Bronchial epithelial cell (primary cell): ENCODE measurements at regions not wholly inside any gene's neighbourhood (a gene's known extent, or its start where the extent isn't known, plus 50 kb on each side); places are given as distances from the start of the nearest gene placed in this dataset.

Experiments
- DNase-seq: peaks from one replicate; pipeline ENCODE4 v3.0.0-alpha.2; 2010; ENCODE audit warnings: low read depth
- FAIRE-seq: peaks from 2 replicates; lab custom pipeline; 2011; peaks lifted over from hg19 to GRCh38; lab: Jason Lieb, UNC
- H3K27me3 ChIP-seq: 2 replicates; pipeline ENCODE4 v1.5.1; 2011; ENCODE audit warnings: low read length; ENCODE audit not compliant: control insufficient read depth, insufficient read depth
- H3K36me3 ChIP-seq: 2 replicates; pipeline ENCODE4 v1.5.1; 2011; ENCODE audit warnings: low read length; ENCODE audit not compliant: control insufficient read depth, insufficient read depth
- H3K4me3 ChIP-seq: 2 replicates; pipeline ENCODE4 v1.5.1; 2011; ENCODE audit warnings: mild to moderate bottlenecking, low read depth, low read length, control low read depth
- TF ChIP-seq, protein P1 (sequence below): IDR thresholded peaks from 2 replicates; pipeline ENCODE4 v1.5.1; 2011; ENCODE audit warnings: mild to moderate bottlenecking, moderate library complexity, low read length, control low read depth, inconsistent platforms; ENCODE audit not compliant: insufficient read depth, severe bottlenecking

- H3K27me3 ChIP-seq = no peaks in the 10 kb centered on the region
- no peak overlapping the region for H3K4me3 ChIP-seq
- no peaks in the 10 kb centered on the region for H3K36me3 ChIP-seq
- FAIRE-seq = no peak
- TF ChIP-seq, protein P1, sequence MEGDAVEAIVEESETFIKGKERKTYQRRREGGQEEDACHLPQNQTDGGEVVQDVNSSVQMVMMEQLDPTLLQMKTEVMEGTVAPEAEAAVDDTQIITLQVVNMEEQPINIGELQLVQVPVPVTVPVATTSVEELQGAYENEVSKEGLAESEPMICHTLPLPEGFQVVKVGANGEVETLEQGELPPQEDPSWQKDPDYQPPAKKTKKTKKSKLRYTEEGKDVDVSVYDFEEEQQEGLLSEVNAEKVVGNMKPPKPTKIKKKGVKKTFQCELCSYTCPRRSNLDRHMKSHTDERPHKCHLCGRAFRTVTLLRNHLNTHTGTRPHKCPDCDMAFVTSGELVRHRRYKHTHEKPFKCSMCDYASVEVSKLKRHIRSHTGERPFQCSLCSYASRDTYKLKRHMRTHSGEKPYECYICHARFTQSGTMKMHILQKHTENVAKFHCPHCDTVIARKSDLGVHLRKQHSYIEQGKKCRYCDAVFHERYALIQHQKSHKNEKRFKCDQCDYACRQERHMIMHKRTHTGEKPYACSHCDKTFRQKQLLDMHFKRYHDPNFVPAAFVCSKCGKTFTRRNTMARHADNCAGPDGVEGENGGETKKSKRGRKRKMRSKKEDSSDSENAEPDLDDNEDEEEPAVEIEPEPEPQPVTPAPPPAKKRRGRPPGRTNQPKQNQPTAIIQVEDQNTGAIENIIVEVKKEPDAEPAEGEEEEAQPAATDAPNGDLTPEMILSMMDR = no peak
- DNase-seq = no peak
Observed at GRCh38 chr1:61627365-61627764, 97.6 kb downstream of the TM2D1 start.

- no peak for DNase-seq
- TF ChIP-seq, protein P1 = no peak
- Histone ChIP-seq H3K36me3 (no peaks in the 10 kb centered on the region), H3K27me3 (no peaks in the 10 kb centered on the region), H3K4me3 (no peak overlapping the region)
- no peak for FAIRE-seq
Observed at GRCh38 chr1:61626816-61627215, 98.1 kb downstream of the TM2D1 start.

- Histone ChIP-seq H3K27me3 (no peaks in the 10 kb centered on the region), H3K36me3 (no peaks in the 10 kb centered on the region), H3K4me3 (no peak overlapping the region)
- TF ChIP-seq, protein P1 = no peak
- FAIRE-seq = no peak
- no peak for DNase-seq
Observed at GRCh38 chr1:61623852-61624251, 101.1 kb downstream of the TM2D1 start.

GRCh38 chr1:61620536-61620935, 104.4 kb downstream of the TM2D1 start:
- FAIRE-seq = no peak

GRCh38 chr1:61618755-61619154, 106.2 kb downstream of the TM2D1 start:
- H3K27me3 ChIP-seq = no peaks in the 10 kb centered on the region
- peak; percentile 74 for DNase-seq
- H3K4me3 ChIP-seq = no peak overlapping the region
- H3K36me3 ChIP-seq = no peaks in the 10 kb centered on the region
- FAIRE-seq = no peak
- TF ChIP-seq, protein P1 = no peak

More at GRCh38 chr1:61620536-61620935, 104.4 kb downstream of the TM2D1 start:
- TF ChIP-seq, protein P1 = no peak
- Histone ChIP-seq H3K27me3 (no peaks in the 10 kb centered on the region), H3K36me3 (no peaks in the 10 kb centered on the region), H3K4me3 (no peak overlapping the region)
- DNase-seq = no peak

DNA sequence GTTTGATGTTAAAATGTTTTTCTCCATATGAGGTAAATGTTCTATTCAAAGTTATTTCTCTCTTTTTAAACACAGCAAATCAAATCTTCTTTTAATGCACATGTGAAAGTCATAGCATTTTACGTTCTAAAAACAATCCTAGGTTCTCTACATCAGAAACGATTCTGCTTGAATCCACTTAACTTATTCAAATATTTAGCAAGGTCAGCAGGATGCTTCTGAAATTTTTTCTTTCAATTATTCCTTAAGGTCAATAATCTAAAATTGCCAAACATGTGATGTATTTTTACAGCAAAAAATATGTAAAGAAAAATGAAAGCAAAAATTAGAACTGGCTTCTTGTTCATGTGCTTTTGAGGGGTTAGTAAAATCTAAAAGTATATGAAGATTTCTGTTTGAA, 106.7 kb downstream of the TM2D1 start:
- H3K36me3 ChIP-seq = no peaks in the 10 kb centered on the region
- DNase-seq (no peak), FAIRE-seq (no peak)
- no peaks in the 10 kb centered on the region for H3K27me3 ChIP-seq
- TF ChIP-seq, protein P1 = no peak
- H3K4me3 ChIP-seq = no peak overlapping the region
